Prostate gland (tissue), 2 donors: ENCODE measurements at regions not wholly inside any gene's neighbourhood (a gene's known extent, or its start where the extent isn't known, plus 50 kb on each side); places are given as distances from the start of the nearest gene placed in this dataset.

Experiments
- CTCF ChIP-seq, 4 experiments: fragments of 200-600 bp in 2 of 4; fragments of 450-650 bp in 2 of 4; sonication (generic) in 2 of 4; IDR thresholded peaks; 1 replicate in 3 of 4; 2 replicates in 1 of 4; pipeline ENCODE4 v1.5.1; 2016 to 2019; ENCODE audit warnings: antibody characterized with exemption in 4 of 4, mild to moderate bottlenecking in 2 of 4, moderate library complexity in 2 of 4
- POLR2A ChIP-seq: fragments of 450-650 bp; IDR thresholded peaks from one replicate; pipeline ENCODE4 v1.6.1; 2016; ENCODE audit warnings: antibody characterized with exemption, mild to moderate bottlenecking
- POLR2AphosphoS5 ChIP-seq: sonication (generic); formaldehyde crosslinking; IDR thresholded peaks from one replicate; pipeline ENCODE4 v1.6.1; 2017; ENCODE audit warnings: antibody characterized with exemption

DNA sequence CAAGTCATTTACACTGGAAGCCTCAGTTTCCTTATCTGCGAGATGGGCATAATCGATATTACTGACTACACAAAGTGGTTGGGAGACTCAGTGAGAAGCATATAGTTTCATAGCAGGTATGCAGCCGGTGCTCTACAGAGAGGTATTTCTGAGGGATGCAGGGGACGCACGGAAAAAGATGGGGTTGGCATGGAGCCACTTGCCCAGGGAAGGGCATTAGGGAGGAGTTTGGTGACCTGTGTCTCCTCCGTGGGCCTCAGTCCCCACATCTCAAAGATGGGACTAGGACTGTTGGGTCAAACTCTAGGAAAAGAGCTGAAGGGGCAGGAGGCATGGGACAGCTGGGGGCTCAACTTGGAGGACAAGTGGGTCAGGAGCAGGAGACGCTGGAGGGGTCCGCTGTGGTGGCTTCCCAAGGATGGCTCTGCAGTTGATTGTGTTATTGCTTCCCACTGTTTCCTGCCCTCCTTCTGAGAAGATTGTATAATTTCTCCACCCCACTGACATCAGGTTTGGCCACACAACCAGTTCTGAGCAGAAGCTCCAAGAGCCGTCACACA, 158.6 kb upstream of the ALDH1B1 start:
- TF ChIP-seq CTCF (IDR thresholded peaks at IDR 0.05) (no peak), POLR2A (no peak), POLR2AphosphoS5 (no peak)
